HepG2 (cell line): ENCODE measurements at regions not wholly inside any gene's neighbourhood (a gene's known extent, or its start where the extent isn't known, plus 50 kb on each side); places are given as distances from the start of the nearest gene placed in this dataset.

Experiments used
- CENPT ChIP-seq: sonication (generic); formaldehyde crosslinking; IDR thresholded peaks from 2 replicates; pipeline ENCODE4 v1.8.0; 2022; ENCODE audit warnings: low read depth, mild to moderate bottlenecking, moderate library complexity, missing genetic modification reagents
- DR1 ChIP-seq: sonication (generic); formaldehyde crosslinking; IDR thresholded peaks from 2 replicates; pipeline ENCODE4 v1.8.0; 2021; ENCODE audit warnings: mild to moderate bottlenecking, missing genetic modification reagents, inconsistent platforms
- FOXK1 ChIP-seq: sonication (generic); formaldehyde crosslinking; IDR thresholded peaks from 2 replicates; pipeline ENCODE4 v1.4.0; 2020; ENCODE audit warnings: low read depth, missing genetic modification reagents, borderline replicate concordance
- GPBP1L1 ChIP-seq: sonication (generic); formaldehyde crosslinking; IDR thresholded peaks from 2 replicates; pipeline ENCODE4 v1.5.0; 2020; ENCODE audit warnings: mild to moderate bottlenecking, missing genetic modification reagents
- JUNB ChIP-seq: sonication (generic); formaldehyde crosslinking; IDR thresholded peaks from 2 replicates; pipeline ENCODE4 v1.8.0; 2022; ENCODE audit warnings: missing genetic modification reagents, mild to moderate bottlenecking, borderline replicate concordance
- KDM5A ChIP-seq: fragments of 200-600 bp; sonication (generic); IDR thresholded peaks from 2 replicates; pipeline ENCODE4 v1.7.0; 2018; ENCODE audit warnings: antibody characterized with exemption, mild to moderate bottlenecking, low read length, borderline replicate concordance
- PAX8 ChIP-seq: sonication (generic); formaldehyde crosslinking; IDR thresholded peaks from 2 replicates; pipeline ENCODE4 v1.8.0; 2022; ENCODE audit warnings: mild to moderate bottlenecking, missing genetic modification reagents, borderline replicate concordance
- RBAK ChIP-seq: sonication (generic); formaldehyde crosslinking; IDR thresholded peaks from 2 replicates; pipeline ENCODE4 v1.5.1; 2020; ENCODE audit warnings: mild to moderate bottlenecking, missing genetic modification reagents
- TGIF2 ChIP-seq: IDR thresholded peaks from 2 replicates; pipeline ENCODE4 v1.6.1; 2016; ENCODE audit warnings: control low read depth, missing compliant biosample characterization
- TOE1 ChIP-seq: sonication (generic); formaldehyde crosslinking; IDR thresholded peaks from 2 replicates; pipeline ENCODE4 v1.4.0; 2020; ENCODE audit warnings: mild to moderate bottlenecking, missing genetic modification reagents
- ZNF891 ChIP-seq: sonication (generic); formaldehyde crosslinking; IDR thresholded peaks from 2 replicates; pipeline ENCODE4 v1.5.0; 2020; ENCODE audit warnings: mild to moderate bottlenecking, missing genetic modification reagents
- TF ChIP-seq, protein P1 (sequence below): fragments of 450-650 bp; IDR thresholded peaks from 2 replicates; pipeline ENCODE4 v1.6.1; 2017; ENCODE audit warnings: mild to moderate bottlenecking
- TF ChIP-seq, protein P2 (sequence below): IDR thresholded peaks from 2 replicates; pipeline ENCODE4 v1.6.1; 2018; ENCODE audit warnings: missing genetic modification reagents

- TF ChIP-seq, protein P1, sequence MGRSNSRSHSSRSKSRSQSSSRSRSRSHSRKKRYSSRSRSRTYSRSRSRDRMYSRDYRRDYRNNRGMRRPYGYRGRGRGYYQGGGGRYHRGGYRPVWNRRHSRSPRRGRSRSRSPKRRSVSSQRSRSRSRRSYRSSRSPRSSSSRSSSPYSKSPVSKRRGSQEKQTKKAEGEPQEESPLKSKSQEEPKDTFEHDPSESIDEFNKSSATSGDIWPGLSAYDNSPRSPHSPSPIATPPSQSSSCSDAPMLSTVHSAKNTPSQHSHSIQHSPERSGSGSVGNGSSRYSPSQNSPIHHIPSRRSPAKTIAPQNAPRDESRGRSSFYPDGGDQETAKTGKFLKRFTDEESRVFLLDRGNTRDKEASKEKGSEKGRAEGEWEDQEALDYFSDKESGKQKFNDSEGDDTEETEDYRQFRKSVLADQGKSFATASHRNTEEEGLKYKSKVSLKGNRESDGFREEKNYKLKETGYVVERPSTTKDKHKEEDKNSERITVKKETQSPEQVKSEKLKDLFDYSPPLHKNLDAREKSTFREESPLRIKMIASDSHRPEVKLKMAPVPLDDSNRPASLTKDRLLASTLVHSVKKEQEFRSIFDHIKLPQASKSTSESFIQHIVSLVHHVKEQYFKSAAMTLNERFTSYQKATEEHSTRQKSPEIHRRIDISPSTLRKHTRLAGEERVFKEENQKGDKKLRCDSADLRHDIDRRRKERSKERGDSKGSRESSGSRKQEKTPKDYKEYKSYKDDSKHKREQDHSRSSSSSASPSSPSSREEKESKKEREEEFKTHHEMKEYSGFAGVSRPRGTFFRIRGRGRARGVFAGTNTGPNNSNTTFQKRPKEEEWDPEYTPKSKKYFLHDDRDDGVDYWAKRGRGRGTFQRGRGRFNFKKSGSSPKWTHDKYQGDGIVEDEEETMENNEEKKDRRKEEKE = no peak
- TF ChIP-seq RBAK (no peak), GPBP1L1 (CRISPR knock-in tag) (no peak), TOE1 (CRISPR knock-in tag) (no peak), TGIF2 (no peak), PAX8 (CRISPR knock-in tag) (no peak), ZNF891 (CRISPR knock-in tag) (no peak), CENPT (CRISPR knock-in tag) (no peak), JUNB (CRISPR knock-in tag) (no peak), DR1 (CRISPR knock-in tag) (no peak), KDM5A (no peak), FOXK1 (no peak)
- TF ChIP-seq, protein P2, sequence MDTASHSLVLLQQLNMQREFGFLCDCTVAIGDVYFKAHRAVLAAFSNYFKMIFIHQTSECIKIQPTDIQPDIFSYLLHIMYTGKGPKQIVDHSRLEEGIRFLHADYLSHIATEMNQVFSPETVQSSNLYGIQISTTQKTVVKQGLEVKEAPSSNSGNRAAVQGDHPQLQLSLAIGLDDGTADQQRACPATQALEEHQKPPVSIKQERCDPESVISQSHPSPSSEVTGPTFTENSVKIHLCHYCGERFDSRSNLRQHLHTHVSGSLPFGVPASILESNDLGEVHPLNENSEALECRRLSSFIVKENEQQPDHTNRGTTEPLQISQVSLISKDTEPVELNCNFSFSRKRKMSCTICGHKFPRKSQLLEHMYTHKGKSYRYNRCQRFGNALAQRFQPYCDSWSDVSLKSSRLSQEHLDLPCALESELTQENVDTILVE (CRISPR knock-in tag) = no peak
- TF ChIP-seq, all 625 proteins: peak for 0
Observed at GRCh38 chr15:98397419-98397818, 250.9 kb upstream of the IGF1R start (continued).
